ENCODE measurements at regions not wholly inside any gene's neighbourhood (a gene's known extent, or its start where the extent isn't known, plus 50 kb on each side); places are given as distances from the start of the nearest gene placed in this dataset.

DNA sequence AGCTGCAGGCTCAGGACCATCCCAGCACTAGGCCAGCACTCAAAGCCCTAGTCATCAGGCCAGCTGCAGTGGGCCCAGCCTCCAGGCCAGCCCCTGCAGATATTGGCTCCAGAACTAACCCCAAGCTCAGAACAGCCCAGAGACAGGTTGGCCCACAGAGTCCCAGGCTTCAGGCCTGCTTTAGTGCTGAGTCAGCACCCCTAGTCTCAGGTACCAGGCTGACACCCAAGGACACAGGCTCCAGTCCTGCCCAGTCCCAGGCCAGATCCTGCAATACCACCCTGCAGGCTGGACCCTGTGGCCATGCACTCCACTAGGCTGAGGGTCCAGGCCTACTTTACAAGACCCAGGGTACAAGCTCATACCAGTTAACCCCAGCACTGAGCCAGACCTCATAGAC lies 234.4 kb upstream of the GPRIN3 start:
- DNase-seq = no peak

DNA sequence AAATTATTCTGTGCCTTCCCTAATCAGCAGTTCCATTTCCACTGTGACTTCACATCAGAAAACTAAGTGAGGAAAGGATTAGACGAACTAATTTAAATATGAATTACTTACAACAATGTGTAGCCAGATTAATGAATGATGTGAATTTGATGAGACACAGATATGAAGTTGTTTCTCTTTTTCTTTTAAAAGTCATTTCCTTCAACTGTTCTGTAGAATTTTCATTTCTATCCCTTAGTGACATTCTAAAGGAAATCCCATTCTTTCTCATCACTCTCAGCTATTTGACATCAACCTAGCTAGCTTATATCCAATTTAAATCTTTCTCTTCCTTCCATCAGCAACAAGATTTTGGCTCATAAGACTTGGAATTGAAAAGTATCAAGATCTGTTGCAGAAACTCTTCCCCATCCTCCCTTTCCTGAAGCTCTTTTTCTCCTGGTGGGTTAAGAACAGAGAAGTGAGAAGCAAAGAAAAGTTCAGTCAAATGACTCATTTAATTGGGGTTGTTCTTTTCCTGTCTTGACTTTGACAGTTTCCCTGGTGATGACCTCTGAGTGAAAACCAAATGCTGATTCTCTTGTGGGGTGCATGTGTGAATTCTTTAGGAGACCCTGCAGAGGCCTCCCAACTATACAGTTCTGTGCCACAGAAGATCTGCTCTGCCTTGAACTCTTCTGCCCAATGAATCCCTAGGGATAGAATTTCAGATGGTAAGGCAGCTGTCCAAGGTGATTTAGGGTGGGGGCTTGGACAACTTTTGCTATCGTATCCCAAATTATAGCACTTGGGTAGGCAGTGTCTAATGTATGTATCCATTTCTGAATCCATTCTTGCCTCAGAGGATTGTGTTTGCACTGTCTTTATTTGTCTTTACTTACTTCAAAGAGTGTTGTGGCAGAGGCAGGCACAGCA lies 232.5 kb upstream of the GPRIN3 start:
- DNase-seq = no peak

DNA sequence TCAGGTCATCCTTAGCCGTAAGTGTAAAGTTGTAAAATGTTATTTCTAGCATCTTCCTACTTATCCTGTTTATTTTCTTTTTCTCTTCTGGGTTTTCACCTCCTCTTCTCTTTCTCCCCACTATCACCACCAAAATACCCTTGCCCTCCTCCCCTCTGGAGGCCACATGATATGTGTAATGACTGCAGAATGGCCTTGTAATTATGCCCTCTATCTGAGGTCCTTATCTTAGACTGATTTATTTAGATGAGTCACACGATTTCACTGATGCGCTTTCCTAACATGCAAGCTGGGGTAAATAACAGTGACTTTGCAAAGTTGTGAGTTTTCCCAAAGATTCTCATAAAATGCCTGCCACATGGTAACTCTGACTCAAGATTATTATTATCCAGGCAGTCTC lies 231.8 kb upstream of the GPRIN3 start:
- DNase-seq = peak; percentile 1

DNA sequence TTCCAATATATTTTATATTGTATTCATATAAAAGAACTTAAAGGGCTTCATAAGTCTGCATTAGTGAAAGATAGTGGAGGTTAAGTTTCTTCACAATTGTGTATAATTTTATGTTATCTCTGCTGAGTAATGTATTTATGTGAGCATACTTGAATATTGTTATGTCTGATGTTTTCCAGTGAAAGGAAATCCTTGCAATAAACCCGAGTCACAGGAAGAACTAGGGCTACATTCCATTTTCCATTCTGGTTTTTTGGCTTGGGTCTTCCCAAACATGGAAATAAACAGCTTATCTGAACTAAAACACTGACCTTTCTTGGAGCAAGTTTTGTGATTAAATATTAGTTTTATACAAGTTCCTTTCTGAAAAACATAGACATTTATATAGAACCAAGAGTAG lies 231.3 kb upstream of the GPRIN3 start:
- no peak for DNase-seq

DNA sequence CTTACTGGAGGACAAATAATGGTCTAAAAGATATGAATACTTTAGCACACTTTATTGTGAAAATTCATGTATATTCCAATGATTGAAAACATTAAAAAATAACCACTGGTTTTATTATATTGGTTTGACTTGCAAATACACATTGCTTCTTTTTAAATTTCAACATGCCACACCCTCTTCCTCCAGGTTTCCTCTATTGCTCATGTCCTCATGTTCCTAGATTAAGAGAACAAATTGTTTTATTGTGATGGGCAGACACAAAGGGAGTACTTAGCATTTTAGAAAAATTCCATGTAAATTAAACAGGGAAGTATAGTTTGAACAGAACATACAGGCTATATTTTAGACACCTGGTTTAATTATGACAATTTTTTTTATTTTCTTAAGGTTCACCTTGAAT lies 230.6 kb upstream of the GPRIN3 start:
- no peak for DNase-seq

DNA sequence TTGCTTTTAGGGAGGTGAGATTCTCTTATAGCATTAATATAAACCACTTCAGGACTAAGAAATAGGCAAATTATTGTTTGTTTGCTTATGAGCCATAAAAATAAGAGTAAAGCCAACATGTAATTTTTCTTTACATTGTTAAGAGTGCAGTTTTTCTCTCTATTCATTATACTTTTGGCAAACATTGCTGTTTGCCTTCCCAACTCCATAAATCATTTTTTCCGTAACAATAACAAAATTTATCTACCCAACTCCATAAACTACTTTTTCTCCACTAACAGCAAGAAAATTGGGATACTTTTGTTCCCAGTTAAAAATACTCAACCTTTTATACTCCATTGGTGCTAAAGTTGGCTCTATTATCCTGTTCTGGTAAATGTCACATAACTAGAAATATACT lies 229.7 kb upstream of the GPRIN3 start:
- DNase-seq = no peak

DNA sequence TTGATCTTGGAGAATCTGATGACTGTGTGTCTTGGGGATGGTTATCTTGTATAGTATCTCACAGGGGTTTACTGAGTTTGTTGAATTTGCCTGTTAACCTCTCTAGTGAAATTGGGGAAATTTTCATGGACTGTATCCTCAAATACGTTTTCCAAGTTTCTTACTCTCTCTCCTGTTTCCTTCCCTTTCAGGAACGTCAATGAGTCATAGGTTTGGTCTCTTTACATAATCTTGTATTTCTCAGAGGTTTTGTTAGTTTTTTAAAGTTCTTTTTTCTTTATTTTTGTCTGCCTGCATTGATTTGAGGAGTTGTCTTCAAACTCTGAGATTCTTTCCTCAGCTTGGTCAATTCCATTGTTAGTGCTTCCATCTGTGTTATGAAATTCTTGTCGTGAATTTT lies 227.7 kb upstream of the GPRIN3 start:
- DNase-seq = peak; percentile 1

DNA sequence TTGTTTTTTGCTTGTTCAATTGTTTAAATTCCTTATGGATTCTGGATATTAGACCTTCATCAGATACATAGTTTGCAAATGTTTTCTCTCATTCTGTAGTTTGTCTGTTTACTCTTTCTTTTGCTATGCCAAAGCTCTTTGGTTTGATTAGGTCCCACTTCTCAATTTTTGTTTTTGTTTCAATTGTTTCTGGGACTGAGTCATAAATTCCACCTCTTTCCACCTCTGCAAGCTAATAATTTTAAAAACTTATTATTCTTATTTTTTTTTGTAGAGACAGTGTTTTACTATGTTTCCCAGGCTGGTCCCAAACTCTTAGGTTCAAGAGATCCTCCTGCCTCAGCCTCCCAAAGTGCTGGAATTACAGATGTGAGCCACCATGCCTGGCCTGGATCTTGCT lies 226.8 kb upstream of the GPRIN3 start:
- no peak for DNase-seq

DNA sequence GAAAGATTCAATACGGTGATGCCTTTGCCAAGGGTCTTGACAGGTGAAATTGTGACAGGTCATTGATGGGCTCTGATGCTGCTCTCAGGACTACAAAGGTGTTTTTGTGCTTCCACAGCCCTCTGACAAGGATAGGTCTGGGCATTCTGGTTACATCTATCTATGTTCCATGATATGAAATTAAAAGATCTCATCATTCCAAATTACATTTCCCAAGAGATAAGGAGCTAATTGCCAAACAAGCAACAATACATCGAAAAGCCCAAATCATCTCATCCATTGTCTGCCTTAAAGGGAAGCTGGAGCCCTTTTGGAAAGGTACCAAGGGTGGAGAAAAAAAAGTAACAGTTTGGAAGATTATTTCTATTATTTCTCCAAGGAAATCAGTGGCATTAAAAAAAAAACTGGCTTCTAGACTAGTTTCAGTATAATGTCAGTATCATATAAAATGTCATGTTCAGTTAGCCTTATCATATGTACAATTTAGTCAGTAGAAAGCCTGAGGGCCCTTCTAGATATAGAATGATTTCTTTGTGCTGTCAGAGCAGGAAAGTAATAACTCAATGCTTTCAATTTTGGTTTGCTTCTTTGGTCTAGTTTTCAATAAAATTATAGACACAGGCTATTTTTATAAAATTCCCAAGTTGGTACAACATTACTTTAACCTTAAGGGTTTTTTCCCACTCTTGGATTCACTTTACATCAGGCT lies 224.5 kb upstream of the GPRIN3 start:
- DNase-seq = no peak

DNA sequence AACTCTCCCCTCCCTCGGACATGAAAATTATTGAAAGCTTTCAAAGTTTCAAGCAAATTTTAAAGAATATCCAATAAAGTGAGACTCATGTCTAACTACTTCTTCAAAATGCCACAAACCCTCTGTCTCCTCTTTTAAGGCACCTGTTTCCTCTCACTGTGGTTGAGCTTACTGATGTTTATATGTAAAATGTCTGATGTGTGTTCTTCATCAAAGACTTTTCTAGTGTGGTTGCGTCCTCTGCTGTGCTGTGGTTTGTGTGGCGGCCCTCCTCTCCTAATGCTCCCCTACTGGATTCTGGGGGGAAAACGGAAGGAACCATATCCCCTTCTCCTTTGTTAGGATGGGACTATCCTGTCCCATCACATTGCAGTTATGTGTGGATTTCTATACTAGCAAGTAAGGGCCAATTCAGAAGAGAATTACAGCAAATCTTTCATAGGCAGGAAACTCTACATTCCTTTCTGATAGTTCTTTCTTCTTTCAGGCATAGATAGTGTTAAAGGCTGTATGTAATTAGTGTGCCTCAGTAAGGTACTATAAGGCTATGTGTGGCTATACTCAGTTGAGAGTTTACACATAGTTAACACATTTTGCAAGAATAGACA lies 221.0 kb upstream of the GPRIN3 start:
- DNase-seq = no peak

DNA sequence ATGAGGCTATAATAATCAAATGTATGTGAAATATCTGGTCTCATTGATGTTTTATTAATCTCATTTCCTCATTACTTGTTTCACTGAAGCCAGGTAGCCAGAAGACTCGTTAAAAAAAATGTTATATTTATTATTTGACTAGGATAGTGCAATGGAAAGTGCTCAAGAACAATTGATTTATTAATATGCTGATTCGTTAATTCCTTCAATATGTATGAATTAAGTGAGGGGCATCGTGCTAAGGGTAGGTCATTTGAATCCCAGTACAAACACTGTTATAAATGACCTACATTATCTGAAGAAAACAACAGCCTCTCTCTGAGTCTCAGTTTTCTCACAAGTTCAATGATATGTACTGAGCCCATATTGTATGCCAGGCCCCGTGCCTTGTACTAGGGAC lies 214.2 kb upstream of the GPRIN3 start:
- no peak for DNase-seq

DNA sequence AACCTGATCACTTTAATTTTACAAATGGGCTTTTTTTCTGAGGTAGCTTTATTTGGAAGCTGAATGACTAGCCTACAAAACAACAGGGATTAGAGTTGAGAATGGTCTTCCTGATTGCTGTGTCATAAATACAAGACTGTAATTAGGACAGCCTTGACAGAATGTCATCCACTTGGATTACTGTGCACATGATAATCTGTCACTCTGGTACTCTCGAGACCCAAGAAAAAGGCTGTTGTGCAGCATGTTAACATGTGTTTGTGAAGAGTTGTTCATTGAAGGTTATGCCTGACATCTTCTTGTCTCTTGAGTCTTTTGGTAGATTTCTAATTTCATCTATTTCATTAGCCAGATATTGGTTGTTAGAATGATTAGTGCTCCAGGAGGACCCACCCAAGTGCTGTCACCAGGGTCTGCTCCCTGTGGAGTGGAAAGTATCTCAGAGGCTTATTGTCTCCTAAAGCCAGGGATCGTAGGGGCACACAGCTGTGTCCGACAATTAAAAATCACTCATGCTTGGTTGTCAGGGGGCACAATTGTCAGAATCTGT lies 212.2 kb upstream of the GPRIN3 start:
- DNase-seq = no peak

DNA sequence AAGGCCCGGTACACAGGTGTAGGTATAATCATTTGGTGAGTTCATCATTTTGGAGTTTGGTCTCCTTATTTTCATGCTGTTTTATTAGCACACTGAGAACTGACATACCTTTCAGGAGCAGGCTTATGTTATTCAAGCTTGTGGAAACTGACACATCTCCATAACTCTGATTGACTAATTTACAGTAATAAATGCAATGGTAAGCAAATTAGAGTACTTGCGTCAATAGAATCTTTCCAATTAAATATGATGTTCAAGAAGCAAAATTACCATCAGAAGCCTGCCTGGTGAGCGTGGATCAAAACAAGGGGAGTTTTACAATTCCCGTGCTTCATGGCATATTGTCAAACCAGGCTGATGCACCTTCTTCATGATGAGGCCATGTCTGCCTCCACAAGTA lies 210.7 kb upstream of the GPRIN3 start:
- no peak for DNase-seq

DNA sequence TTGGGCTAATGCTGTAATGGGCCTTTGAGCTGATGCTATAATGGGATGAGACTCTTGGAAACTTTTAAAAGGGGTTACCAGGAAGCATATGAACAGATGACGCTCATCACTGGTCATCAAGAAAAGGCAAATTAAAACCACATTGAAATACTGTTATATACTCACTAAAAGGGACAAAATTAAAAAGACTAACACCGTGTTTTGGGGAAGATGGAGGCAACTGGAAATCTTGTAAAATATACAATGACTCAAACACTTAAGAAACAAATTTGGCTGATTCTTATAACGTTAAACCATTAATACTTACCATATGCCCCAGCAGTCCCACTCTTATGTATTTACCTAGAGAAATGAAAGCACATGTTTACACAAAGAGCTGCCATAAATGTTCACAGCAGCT lies 207.2 kb upstream of the GPRIN3 start:
- DNase-seq = no peak

DNA sequence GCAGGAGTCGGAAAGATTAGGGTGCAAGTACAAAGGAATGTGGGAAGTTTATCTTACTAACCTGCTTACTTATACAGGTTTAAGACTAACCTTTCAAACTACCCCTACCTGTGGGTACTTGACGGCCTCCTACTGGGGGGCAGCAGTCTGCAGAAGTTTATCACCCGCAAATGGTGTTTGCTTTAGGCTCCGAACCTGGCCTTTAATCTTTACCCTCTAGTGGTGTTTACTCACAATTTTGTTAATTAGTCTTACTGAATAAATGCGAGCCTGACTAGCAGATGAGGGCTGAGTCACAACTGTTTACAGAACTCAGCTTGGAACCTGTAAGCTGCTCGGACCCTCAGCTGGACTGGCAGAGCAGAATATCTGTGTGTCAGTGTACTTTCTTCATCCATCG lies 204.2 kb upstream of the GPRIN3 start:
- no peak for DNase-seq

DNA sequence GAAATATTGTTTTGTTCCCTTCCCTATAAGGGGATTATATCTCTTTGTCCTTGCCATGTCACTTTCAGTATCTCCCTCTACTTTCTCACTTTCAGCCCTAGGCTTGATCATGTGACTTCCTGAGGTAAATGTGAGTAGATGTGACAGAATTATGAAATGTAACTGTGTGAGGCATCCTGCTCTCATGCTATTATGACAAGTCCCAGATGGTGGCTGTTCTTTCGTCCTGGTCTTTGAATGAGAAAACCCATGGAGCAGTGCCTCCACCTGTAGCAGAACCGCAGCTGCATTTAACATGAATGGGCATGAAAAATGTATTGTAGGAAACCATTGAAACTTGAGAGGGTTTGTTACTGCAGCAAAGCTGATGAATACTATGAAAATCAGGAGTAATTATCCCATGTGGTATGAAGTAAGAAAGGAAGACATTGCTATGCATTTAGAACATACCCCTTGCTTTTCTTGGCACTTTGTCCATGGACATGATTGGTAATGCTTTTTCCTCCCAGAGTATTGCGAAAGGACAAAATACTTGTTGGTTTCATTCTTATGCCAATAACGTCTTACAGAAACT lies 202.2 kb upstream of the GPRIN3 start:
- DNase-seq = peak; percentile 74

DNA sequence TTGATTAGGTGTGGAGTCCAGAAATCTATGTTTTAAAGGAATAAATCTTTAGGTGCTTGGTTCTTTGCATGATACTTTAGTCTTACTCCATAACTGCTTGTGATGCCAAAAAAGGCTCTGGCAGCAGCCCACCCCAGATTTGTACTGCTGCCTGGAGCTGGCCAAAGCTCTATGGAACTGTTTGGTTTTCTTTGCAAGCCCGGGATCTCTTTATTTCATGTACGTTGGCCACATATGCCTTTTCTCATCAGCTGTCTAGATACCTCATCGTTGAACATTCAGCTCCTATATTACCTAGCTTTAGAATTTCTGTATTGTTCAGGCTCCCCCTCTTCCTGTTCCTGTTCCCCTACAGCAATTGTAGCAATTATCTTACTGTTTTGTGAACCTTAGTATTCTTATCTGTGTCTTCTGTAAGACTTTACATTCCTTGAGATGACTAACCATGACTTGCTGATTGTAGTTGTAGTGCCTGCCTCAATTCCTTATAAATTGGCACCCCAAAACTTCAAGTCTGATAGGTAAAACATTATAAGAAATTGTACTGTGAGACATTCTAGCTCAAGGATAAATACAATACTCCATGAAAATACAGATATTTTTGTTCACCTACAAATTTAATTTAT lies 199.4 kb upstream of the GPRIN3 start:
- DNase-seq = no peak

DNA sequence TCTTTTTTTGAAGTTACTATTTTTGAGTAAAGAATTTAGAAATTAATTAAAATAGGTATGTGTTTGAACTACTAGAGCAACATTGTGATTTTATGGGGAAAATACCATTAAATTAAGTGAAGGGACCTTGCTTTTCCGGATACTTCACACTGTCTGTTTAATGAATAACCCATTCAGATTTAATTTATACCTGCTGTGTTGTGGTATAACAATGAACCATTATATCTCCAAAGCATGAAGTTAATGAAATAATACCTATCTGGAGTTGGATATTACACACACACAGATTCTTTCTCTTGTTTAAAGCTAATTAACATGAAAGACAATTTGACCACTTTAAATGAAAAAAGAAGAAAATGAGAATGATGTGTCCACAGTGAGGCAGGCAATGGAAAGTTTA lies 195.0 kb upstream of the GPRIN3 start:
- DNase-seq = no peak

DNA sequence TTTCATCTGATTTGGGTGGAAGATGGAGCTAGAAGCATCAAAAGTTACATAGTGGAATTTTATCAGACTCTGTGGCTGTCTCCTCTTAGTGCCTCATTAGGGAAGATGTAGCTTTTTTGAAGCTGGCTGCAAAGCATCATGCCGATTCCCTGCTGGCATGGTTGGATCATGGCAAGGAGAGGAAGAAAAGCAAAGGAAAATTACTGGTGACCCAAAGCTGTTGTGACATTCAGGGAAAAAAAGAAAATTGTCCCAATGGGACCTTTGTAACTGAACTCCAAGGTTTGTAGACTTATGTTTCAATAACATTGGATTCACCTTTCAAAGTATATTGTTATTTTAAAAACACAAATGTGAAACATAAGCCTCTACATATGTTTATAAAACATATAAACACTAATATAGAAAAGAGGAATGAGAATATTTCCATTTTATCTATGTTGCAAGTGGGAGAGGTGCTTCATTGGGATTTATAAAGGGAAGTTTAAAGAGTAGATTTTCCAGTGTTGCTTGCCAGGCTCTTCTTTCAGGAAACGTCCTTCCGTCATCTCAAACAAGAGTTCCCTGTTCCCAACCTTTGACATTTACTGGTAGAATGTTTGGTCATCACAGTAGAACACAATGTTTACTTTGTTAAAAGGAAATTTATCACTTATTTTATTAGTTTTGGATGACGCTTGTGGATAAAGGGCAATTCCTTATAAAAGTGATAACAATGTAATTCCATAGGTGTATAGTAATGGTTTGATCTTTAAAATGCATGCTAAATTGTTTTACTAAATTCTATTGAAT lies 190.1 kb upstream of the GPRIN3 start:
- DNase-seq = no peak

DNA sequence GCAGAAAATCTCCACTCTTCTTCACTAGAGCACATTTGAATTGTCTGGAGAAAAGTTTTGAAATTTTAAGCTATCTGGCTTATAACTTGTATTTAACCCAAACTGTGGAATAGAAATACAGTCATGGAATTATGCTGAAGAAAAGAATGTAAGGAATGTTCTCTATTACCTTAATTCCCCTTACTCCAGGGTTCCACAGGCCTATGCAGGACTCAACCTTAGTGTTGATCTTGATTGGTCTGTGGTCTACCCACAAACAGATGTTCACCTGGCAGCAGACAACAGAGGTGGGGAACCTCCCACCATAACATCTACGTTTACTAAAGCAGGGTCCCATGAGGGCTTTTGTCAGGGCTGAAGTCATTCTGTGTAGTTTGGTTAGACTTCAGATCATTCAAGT lies 189.3 kb upstream of the GPRIN3 start:
- DNase-seq = peak; percentile 78

DNA sequence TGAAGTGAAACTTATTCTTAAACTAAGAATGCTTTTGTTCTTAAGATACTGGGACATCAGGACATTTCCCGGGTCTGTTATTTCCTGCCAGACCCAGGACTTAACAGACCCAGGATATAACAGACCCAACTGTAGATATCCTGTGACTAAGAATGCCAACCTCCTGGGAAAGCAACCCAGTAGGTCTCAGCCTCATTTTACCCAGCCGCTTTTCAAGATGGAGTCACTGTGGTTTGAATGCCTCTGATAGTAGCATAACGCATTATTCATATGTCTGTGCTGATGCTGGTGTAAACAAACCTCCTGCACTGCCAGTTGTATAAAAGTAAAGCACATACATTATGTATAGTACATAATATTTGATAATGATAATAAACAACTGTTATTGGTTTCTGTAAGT lies 185.8 kb upstream of the GPRIN3 start:
- no peak for DNase-seq

DNA sequence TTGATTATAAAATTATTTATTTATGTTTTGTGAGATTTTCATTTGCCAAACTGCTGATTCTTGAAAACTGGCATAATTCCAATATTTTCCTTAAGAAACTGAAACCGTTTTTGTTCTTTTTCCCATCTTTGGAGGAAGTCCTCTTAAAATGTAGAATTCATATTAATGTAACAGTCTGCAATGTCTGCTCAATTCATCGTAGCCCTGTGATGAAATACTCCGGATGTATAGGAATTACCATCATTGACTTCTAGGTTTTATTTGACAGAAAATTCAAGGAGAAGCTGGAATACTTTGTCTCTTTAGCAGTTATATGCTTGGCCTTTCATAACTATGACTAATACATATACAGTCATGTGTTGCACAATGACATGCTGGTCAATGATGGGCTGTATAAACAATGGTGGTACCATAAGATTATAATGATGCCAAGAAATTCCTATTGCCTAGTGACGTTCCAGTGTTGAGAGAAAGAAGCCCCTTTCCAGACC lies 185.0 kb upstream of the GPRIN3 start:
- peak; percentile 81 for DNase-seq

All from fibroblast of upper back skin (primary cell).